Neural cell (in vitro differentiated cells): ENCODE measurements at regions not wholly inside any gene's neighbourhood (a gene's known extent, or its start where the extent isn't known, plus 50 kb on each side); places are given as distances from the start of the nearest gene placed in this dataset.

Source experiments
- H2AFZ ChIP-seq: fragments of 200-600, 300-800 bp; sonication (generic), shearing (Covaris generic); 2 replicates; pipeline ENCODE4 v1.6.0; 2014; ENCODE audit warnings: low read depth, mild to moderate bottlenecking, antibody characterized with exemption, low read length, moderate library complexity
- H3F3A ChIP-seq: fragments of 200-600 bp; shearing (Covaris generic); 2 replicates; pipeline ENCODE4 v1.6.1; 2016; ENCODE audit warnings: mild to moderate bottlenecking, moderate library complexity, mixed read lengths, antibody characterized with exemption, low read length; ENCODE audit not compliant: insufficient read depth, poor library complexity, severe bottlenecking
- H3K27ac ChIP-seq: fragments of 200-600, 300-800 bp; sonication (generic), shearing (Covaris generic); 2 replicates; pipeline ENCODE4 v1.5.1; 2014; ENCODE audit warnings: mild to moderate bottlenecking, low read length, moderate library complexity
- H3K27me3 ChIP-seq: fragments of 300-800, 200-600 bp; sonication (generic), shearing (Covaris generic); 2 replicates; pipeline ENCODE4 v1.6.0; 2014; ENCODE audit warnings: mild to moderate bottlenecking, low read depth, low read length, moderate library complexity; ENCODE audit not compliant: insufficient read depth
- H3K36me3 ChIP-seq: fragments of 300-800, 200-600 bp; sonication (generic), shearing (Covaris generic); 2 replicates; pipeline ENCODE4 v1.5.1; 2014; ENCODE audit warnings: mild to moderate bottlenecking, antibody characterized with exemption, low read length, moderate library complexity; ENCODE audit not compliant: insufficient read depth
- H3K4me2 ChIP-seq: fragments of 300-800, 200-600 bp; sonication (generic), shearing (Covaris generic); 2 replicates; pipeline ENCODE4 v1.6.0; 2014; ENCODE audit warnings: mild to moderate bottlenecking, low read length
- H3K4me3 ChIP-seq: fragments of 300-800, 200-600 bp; sonication (generic), shearing (Covaris generic); 2 replicates; pipeline ENCODE4 v1.5.1; 2014; ENCODE audit warnings: mild to moderate bottlenecking, low read length, moderate library complexity
- H3K79me2 ChIP-seq: fragments of 200-600 bp; shearing (Covaris generic); replicated peaks from 2 replicates; pipeline ENCODE4 v1.6.0; 2014; ENCODE audit warnings: mild to moderate bottlenecking, low read length, moderate library complexity; ENCODE audit not compliant: insufficient read depth
- H3K9ac ChIP-seq: fragments of 300-800, 200-600 bp; sonication (generic), shearing (Covaris generic); 2 replicates; pipeline ENCODE4 v1.6.1; 2016; ENCODE audit warnings: mild to moderate bottlenecking, low read length, mixed read lengths
- H3K9me2 ChIP-seq: fragments of 200-600 bp; shearing (Covaris generic); 2 replicates; pipeline ENCODE4 v1.6.1; 2016; ENCODE audit warnings: mild to moderate bottlenecking, low read length, mixed read lengths; ENCODE audit not compliant: insufficient read depth
- H3K9me3 ChIP-seq: fragments of 200-600, 300-800 bp; sonication (generic), shearing (Covaris generic); 2 replicates; pipeline ENCODE4 v1.6.1; 2016; ENCODE audit warnings: mild to moderate bottlenecking, mixed run types, low read length, moderate library complexity, mixed read lengths
- H4K20me1 ChIP-seq: fragments of 200-600 bp; shearing (Covaris generic); 2 replicates; pipeline ENCODE4 v1.6.1; 2016; ENCODE audit warnings: mild to moderate bottlenecking, mixed run types; ENCODE audit not compliant: insufficient read depth
- EP300 ChIP-seq: fragments of 450-650 bp; conservative IDR thresholded peaks from 2 replicates; pipeline ENCODE4 v1.6.1; 2014; ENCODE audit warnings: antibody characterized with exemption, mild to moderate bottlenecking, moderate library complexity; ENCODE audit not compliant: poor library complexity, severe bottlenecking
- EZH2 ChIP-seq: fragments of 200-600, 300-800 bp; shearing (Covaris generic), sonication (generic); IDR thresholded peaks from 2 replicates; pipeline ENCODE4 v1.6.1; 2014; ENCODE audit warnings: antibody characterized with exemption, low read length, borderline replicate concordance, mild to moderate bottlenecking; ENCODE audit not compliant: insufficient read depth, poor library complexity, severe bottlenecking
- MXI1 ChIP-seq: fragments of 450-650 bp; conservative IDR thresholded peaks from 2 replicates; pipeline ENCODE4 v1.6.1; 2014; ENCODE audit warnings: antibody characterized with exemption, mild to moderate bottlenecking; ENCODE audit not compliant: poor library complexity, severe bottlenecking
- POLR2AphosphoS5 ChIP-seq: IDR thresholded peaks from 2 replicates; pipeline ENCODE4 v1.6.1; 2012
- RAD21 ChIP-seq: fragments of 450-650 bp; conservative IDR thresholded peaks from 2 replicates; pipeline ENCODE4 v1.6.1; 2014; ENCODE audit warnings: antibody characterized with exemption, mild to moderate bottlenecking, moderate library complexity
- SMC3 ChIP-seq: fragments of 450-650 bp; conservative IDR thresholded peaks from 2 replicates; pipeline ENCODE4 v1.6.1; 2014; ENCODE audit warnings: antibody characterized with exemption, mild to moderate bottlenecking, moderate library complexity; ENCODE audit not compliant: poor library complexity
- TAF1 ChIP-seq: IDR thresholded peaks from 2 replicates; pipeline ENCODE4 v1.6.1; 2012; ENCODE audit warnings: low read depth
- TF ChIP-seq, protein P1 (sequence below): IDR thresholded peaks from 2 replicates; pipeline ENCODE4 v1.6.1; 2012; ENCODE audit warnings: borderline replicate concordance
- TF ChIP-seq, protein P2 (sequence below): fragments of 450-650 bp; IDR thresholded peaks from 2 replicates; pipeline ENCODE4 v1.5.1; 2014; ENCODE audit warnings: antibody characterized with exemption, mild to moderate bottlenecking, moderate library complexity; ENCODE audit not compliant: poor library complexity, severe bottlenecking

DNA sequence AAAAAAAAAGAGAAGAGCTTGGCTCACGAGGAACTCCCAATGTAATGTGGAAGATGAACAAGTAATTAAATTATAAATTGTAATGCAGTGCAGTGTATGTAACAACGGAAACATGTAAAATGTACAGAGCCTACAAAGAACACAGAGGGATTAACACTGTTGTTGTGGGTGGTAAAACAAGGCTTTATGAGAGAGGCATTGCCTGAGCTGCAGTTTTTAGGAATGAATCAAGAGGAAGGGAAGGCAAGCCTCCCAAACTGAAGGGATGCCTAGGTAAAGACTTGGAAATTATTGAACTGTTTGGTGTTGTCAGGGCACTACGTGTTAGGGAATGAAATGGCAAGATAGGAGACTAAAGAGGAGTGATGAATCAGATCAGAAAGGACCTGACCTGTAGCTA, 213.7 kb downstream of the HTR7 start:
- no peak overlapping the region for H3K27ac ChIP-seq
- H3K4me3 ChIP-seq, result no peak overlapping the region
- H2AFZ ChIP-seq, result no peak overlapping the region
- TF ChIP-seq EP300 (no peak), RAD21 (no peak), TAF1 (no peak), SMC3 (no peak), EZH2 (no peak), POLR2AphosphoS5 (no peak), MXI1 (no peak)
- TF ChIP-seq, protein P1, sequence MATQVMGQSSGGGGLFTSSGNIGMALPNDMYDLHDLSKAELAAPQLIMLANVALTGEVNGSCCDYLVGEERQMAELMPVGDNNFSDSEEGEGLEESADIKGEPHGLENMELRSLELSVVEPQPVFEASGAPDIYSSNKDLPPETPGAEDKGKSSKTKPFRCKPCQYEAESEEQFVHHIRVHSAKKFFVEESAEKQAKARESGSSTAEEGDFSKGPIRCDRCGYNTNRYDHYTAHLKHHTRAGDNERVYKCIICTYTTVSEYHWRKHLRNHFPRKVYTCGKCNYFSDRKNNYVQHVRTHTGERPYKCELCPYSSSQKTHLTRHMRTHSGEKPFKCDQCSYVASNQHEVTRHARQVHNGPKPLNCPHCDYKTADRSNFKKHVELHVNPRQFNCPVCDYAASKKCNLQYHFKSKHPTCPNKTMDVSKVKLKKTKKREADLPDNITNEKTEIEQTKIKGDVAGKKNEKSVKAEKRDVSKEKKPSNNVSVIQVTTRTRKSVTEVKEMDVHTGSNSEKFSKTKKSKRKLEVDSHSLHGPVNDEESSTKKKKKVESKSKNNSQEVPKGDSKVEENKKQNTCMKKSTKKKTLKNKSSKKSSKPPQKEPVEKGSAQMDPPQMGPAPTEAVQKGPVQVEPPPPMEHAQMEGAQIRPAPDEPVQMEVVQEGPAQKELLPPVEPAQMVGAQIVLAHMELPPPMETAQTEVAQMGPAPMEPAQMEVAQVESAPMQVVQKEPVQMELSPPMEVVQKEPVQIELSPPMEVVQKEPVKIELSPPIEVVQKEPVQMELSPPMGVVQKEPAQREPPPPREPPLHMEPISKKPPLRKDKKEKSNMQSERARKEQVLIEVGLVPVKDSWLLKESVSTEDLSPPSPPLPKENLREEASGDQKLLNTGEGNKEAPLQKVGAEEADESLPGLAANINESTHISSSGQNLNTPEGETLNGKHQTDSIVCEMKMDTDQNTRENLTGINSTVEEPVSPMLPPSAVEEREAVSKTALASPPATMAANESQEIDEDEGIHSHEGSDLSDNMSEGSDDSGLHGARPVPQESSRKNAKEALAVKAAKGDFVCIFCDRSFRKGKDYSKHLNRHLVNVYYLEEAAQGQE, result no peak
- TF ChIP-seq, protein P2, sequence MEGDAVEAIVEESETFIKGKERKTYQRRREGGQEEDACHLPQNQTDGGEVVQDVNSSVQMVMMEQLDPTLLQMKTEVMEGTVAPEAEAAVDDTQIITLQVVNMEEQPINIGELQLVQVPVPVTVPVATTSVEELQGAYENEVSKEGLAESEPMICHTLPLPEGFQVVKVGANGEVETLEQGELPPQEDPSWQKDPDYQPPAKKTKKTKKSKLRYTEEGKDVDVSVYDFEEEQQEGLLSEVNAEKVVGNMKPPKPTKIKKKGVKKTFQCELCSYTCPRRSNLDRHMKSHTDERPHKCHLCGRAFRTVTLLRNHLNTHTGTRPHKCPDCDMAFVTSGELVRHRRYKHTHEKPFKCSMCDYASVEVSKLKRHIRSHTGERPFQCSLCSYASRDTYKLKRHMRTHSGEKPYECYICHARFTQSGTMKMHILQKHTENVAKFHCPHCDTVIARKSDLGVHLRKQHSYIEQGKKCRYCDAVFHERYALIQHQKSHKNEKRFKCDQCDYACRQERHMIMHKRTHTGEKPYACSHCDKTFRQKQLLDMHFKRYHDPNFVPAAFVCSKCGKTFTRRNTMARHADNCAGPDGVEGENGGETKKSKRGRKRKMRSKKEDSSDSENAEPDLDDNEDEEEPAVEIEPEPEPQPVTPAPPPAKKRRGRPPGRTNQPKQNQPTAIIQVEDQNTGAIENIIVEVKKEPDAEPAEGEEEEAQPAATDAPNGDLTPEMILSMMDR, result no peak
- no peaks in the 10 kb centered on the region for H3K9me3 ChIP-seq
- no peaks in the 10 kb centered on the region for H3K36me3 ChIP-seq
- H3F3A ChIP-seq, result no peaks in the 10 kb centered on the region
- no peaks in the 10 kb centered on the region for H3K79me2 ChIP-seq
- no peak overlapping the region for H3K9ac ChIP-seq
- H3K27me3 ChIP-seq, result no peaks in the 10 kb centered on the region
- no peak overlapping the region for H3K4me2 ChIP-seq
- H4K20me1 ChIP-seq, result no peaks in the 10 kb centered on the region
- H3K9me2 ChIP-seq, result no peaks in the 10 kb centered on the region

DNA sequence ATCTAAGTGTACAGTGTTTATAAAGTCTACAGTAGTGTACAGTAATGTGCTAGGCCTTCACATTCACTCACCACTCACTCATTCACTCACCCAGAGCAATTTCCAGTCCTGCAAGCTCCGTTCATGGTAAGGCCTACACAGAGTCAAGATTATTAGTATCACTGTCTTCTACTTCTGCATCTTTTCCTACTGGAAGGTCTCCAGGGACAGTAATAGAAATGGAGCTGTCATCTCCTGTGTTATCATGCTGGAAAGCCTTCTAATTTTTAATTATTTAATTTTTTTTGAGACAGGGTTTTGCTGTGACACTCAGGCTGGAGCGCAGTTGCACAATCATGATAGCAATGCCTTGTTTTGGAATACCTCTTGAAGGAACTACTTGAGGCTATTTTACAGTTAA, 207.0 kb downstream of the HTR7 start:
- H3F3A ChIP-seq, result no peaks in the 10 kb centered on the region
- H2AFZ ChIP-seq, result no peak overlapping the region
- no peak for TF ChIP-seq MXI1
- TF ChIP-seq SMC3, result no peak
- TF ChIP-seq, protein P2, result no peak
- no peak for TF ChIP-seq EP300
- no peak for TF ChIP-seq RAD21
- TF ChIP-seq EZH2, result no peak
- no peak for TF ChIP-seq TAF1
- TF ChIP-seq POLR2AphosphoS5, result no peak
- TF ChIP-seq, protein P1, result no peak

More for the DNA sequence above, 207.0 kb downstream of the HTR7 start:
- H3K27me3 ChIP-seq, result no peaks in the 10 kb centered on the region
- no peak overlapping the region for H3K4me3 ChIP-seq
- no peaks in the 10 kb centered on the region for H3K9me3 ChIP-seq
- H3K9ac ChIP-seq, result no peak overlapping the region
- H4K20me1 ChIP-seq, result no peaks in the 10 kb centered on the region
- H3K9me2 ChIP-seq, result no peaks in the 10 kb centered on the region
- no peak overlapping the region for H3K4me2 ChIP-seq
- no peak overlapping the region for H3K27ac ChIP-seq
- no peaks in the 10 kb centered on the region for H3K36me3 ChIP-seq
- H3K79me2 ChIP-seq, result no peaks in the 10 kb centered on the region
